ENCODE measurements at regions not wholly inside any gene's neighbourhood (a gene's known extent, or its start where the extent isn't known, plus 50 kb on each side); places are given as distances from the start of the nearest gene placed in this dataset.

- H3K4me3 ChIP-seq (ENCODE audit: low read length): no peak overlapping the region
- no peak for DNase-seq (ENCODE audit: low read depth)
- TF ChIP-seq CTCF (conservative IDR thresholded peaks at IDR 0.05; ENCODE audit: low read length): no peak
These were observed 53.4 kb upstream of the PRKACB start for GRCh38 chr1:84090447-84091245.

- H3K4me3 ChIP-seq (ENCODE audit: low read length): no peak overlapping the region
- no peak for DNase-seq (ENCODE audit: low read depth)
- no peak for TF ChIP-seq CTCF (conservative IDR thresholded peaks at IDR 0.05; ENCODE audit: low read length)
These were observed 54.2 kb upstream of the PRKACB start for GRCh38 chr1:84089867-84090266.

GRCh38 chr1:84089465-84089864 is 54.6 kb upstream of the PRKACB start:
- H3K4me3 ChIP-seq (ENCODE audit: low read length): no peak overlapping the region
- TF ChIP-seq CTCF (conservative IDR thresholded peaks at IDR 0.05; ENCODE audit: low read length): no peak
- peak; percentile 30 for DNase-seq (ENCODE audit: low read depth)

- TF ChIP-seq CTCF (conservative IDR thresholded peaks at IDR 0.05; ENCODE audit: low read length): no peak
- H3K4me3 ChIP-seq (ENCODE audit: low read length): no peak overlapping the region
- DNase-seq (ENCODE audit: low read depth): no peak
These were observed 57.5 kb upstream of the PRKACB start for GRCh38 chr1:84086616-84087015.

- no peak for DNase-seq (ENCODE audit: low read depth)
- H3K4me3 ChIP-seq (ENCODE audit: low read length): no peak overlapping the region
- no peak for TF ChIP-seq CTCF (conservative IDR thresholded peaks at IDR 0.05; ENCODE audit: low read length)
These were observed 57.9 kb upstream of the PRKACB start for GRCh38 chr1:84086189-84086588.

- TF ChIP-seq CTCF (conservative IDR thresholded peaks at IDR 0.05; ENCODE audit: low read length): no peak
- no peak overlapping the region for H3K4me3 ChIP-seq (ENCODE audit: low read length)
- no peak for DNase-seq (ENCODE audit: low read depth)
These were observed 60.8 kb upstream of the PRKACB start for GRCh38 chr1:84083307-84083706.

- no peak for TF ChIP-seq CTCF (conservative IDR thresholded peaks at IDR 0.05; ENCODE audit: low read length)
- peak overlapping the region; percentile 81 for H3K4me3 ChIP-seq (ENCODE audit: low read length)
- DNase-seq (ENCODE audit: low read depth): no peak
These were observed 65.2 kb upstream of the PRKACB start for GRCh38 chr1:84078842-84079202.

All from AG10803 (cell line).